ENCODE measurements at regions not wholly inside any gene's neighbourhood (a gene's known extent, or its start where the extent isn't known, plus 50 kb on each side); places are given as distances from the start of the nearest gene placed in this dataset.

- no peak for DNase-seq (ENCODE audit: low read depth, low spot score)
- no peak overlapping the region for H3K4me3 ChIP-seq (ENCODE audit: low read depth in 2 of 2, low read length in 2 of 2)
- no peaks in the 10 kb centered on the region for H3K4me1 ChIP-seq (ENCODE audit: control insufficient read depth, insufficient read depth, low read length)
- TF ChIP-seq POLR2AphosphoS5 (IDR thresholded peaks at IDR 0.05; ENCODE audit: low read depth, low read length) (no peak), SIN3A (IDR thresholded peaks at IDR 0.05; ENCODE audit: borderline replicate concordance, insufficient read depth, low read depth, low read length) (no peak), CTCF (IDR thresholded peaks at IDR 0.05) (no peak), REST (IDR thresholded peaks at IDR 0.05; ENCODE audit: insufficient read depth in 1 of 2, low read depth in 2 of 2, low read length in 1 of 2) (no peak), TCF7L2 (IDR thresholded peaks at IDR 0.05; ENCODE audit: low read depth, low read length) (no peak)
- H3K27me3 ChIP-seq (ENCODE audit: control insufficient read depth, insufficient read depth, low read length) = no peaks in the 10 kb centered on the region
- H3K9me3 ChIP-seq (ENCODE audit: control insufficient read depth, insufficient read depth, low read depth, low read length) = no peaks in the 10 kb centered on the region
- intact Hi-C loops (cut with micrococcal nuclease; ENCODE audit: unreplicated experiment) (no loop called here), in situ Hi-C loops (cut with HindIII; ENCODE audit: low pct_unique_long_range_greater_than_20kb, low sequenced_read_pairs) (no loop called here)
- H3K27ac ChIP-seq (ENCODE audit: low read length) = no peak overlapping the region
- no peak for ATAC-seq
- H3K36me3 ChIP-seq (ENCODE audit: control insufficient read depth, insufficient read depth, low read length) = no peaks in the 10 kb centered on the region
- ChIA-PET POLR2A (no interaction called here), CTCF (no interaction called here)
- BruUV-seq (replicated peaks) = no TSS peak
Measured at GRCh38 chr1:37169241-37169640, 134.9 kb upstream of the GRIK3 start.

- Histone ChIP-seq H3K36me3 (ENCODE audit: control insufficient read depth, insufficient read depth, low read length) (no peaks in the 10 kb centered on the region), H3K4me3 (ENCODE audit: low read depth in 2 of 2, low read length in 2 of 2) (no peak overlapping the region), H3K27me3 (ENCODE audit: control insufficient read depth, insufficient read depth, low read length) (no peaks in the 10 kb centered on the region), H3K27ac (ENCODE audit: low read length) (no peak overlapping the region), H3K9me3 (ENCODE audit: control insufficient read depth, insufficient read depth, low read depth, low read length) (no peaks in the 10 kb centered on the region), H3K4me1 (ENCODE audit: control insufficient read depth, insufficient read depth, low read length) (no peaks in the 10 kb centered on the region)
- intact Hi-C loops (cut with micrococcal nuclease; ENCODE audit: unreplicated experiment) (no loop called here), in situ Hi-C loops (cut with HindIII; ENCODE audit: low pct_unique_long_range_greater_than_20kb, low sequenced_read_pairs) (no loop called here)
- TF ChIP-seq CTCF (IDR thresholded peaks at IDR 0.05) (no peak), REST (IDR thresholded peaks at IDR 0.05; ENCODE audit: insufficient read depth in 1 of 2, low read depth in 2 of 2, low read length in 1 of 2) (no peak), POLR2AphosphoS5 (IDR thresholded peaks at IDR 0.05; ENCODE audit: low read depth, low read length) (no peak), TCF7L2 (IDR thresholded peaks at IDR 0.05; ENCODE audit: low read depth, low read length) (no peak), SIN3A (IDR thresholded peaks at IDR 0.05; ENCODE audit: borderline replicate concordance, insufficient read depth, low read depth, low read length) (no peak)
- POLR2A ChIA-PET = no interaction called here
- no TSS peak for BruUV-seq (replicated peaks)
- ATAC-seq (no peak), DNase-seq (ENCODE audit: low read depth, low spot score) (no peak)
- CTCF ChIA-PET = no interaction called here
Measured at GRCh38 chr1:37169743-37170275, 135.5 kb upstream of the GRIK3 start.
